H1 (cell line): ENCODE measurements at regions not wholly inside any gene's neighbourhood (a gene's known extent, or its start where the extent isn't known, plus 50 kb on each side); places are given as distances from the start of the nearest gene placed in this dataset.

ENCODE experiments used
- CTCF ChIA-PET: fragments of 300-600 bp; sonication (Branson Sonifier 250); formaldehyde crosslinking; loops from one replicate; lab custom pipeline; 2021; ENCODE audit not compliant: partially characterized antibody; lab: Charles Lee
- POLR2A ChIA-PET: fragments of 300-600 bp; sonication (Branson Sonifier 250); formaldehyde crosslinking; loops from one replicate; lab custom pipeline; 2021; ENCODE audit warnings: inconsistent platforms; ENCODE audit not compliant: partially characterized antibody; lab: Charles Lee
- DNase-seq, 2 experiments: peaks; one replicate each; pipeline versions ENCODE4 v3.0.0 to v3.0.0-alpha.2; 2010 to 2022; ENCODE audit warnings: low spot score in 2 of 2, low read depth in 1 of 2, mixed read lengths in 1 of 2
- FAIRE-seq: peaks from 2 replicates; lab custom pipeline; 2011; peaks lifted over from hg19 to GRCh38; lab: Jason Lieb, UNC
- H2AFZ ChIP-seq: 2 replicates; pipeline ENCODE4 v1.8.1; 2012; ENCODE audit warnings: low read length, inconsistent platforms
- H2AK5ac ChIP-seq: 2 replicates; pipeline ENCODE4 v1.6.1; 2013; ENCODE audit warnings: low read depth, low read length
- H2BK120ac ChIP-seq: replicated peaks from 2 replicates; pipeline ENCODE3; 2013; ENCODE audit warnings: low read depth, low read length, inconsistent platforms
- H2BK12ac ChIP-seq: 2 replicates; pipeline ENCODE4 v1.6.1; 2013; ENCODE audit warnings: low read depth, low read length
- H2BK15ac ChIP-seq: 2 replicates; pipeline ENCODE4 v1.6.1; 2013; ENCODE audit warnings: low read length
- H2BK20ac ChIP-seq: 2 replicates; pipeline ENCODE4 v1.6.1; 2013; ENCODE audit warnings: low read length
- H2BK5ac ChIP-seq: 2 replicates; pipeline ENCODE4 v1.6.1; 2013; ENCODE audit warnings: low read depth, low read length
- H3K14ac ChIP-seq: 2 replicates; pipeline ENCODE4 v1.6.1; 2013; ENCODE audit warnings: inconsistent platforms; ENCODE audit not compliant: insufficient read length
- H3K18ac ChIP-seq: 2 replicates; pipeline ENCODE4 v1.6.1; 2013; ENCODE audit warnings: low read length; ENCODE audit errors: extremely low read depth
- H3K23ac ChIP-seq: 2 replicates; pipeline ENCODE4 v1.6.1; 2013; ENCODE audit warnings: inconsistent platforms; ENCODE audit not compliant: insufficient read length
- H3K23me2 ChIP-seq: 2 replicates; pipeline ENCODE4 v1.6.1; 2013; ENCODE audit warnings: low read depth, low read length
- H3K27ac ChIP-seq: 2 replicates; pipeline ENCODE4 v1.6.1; 2011; ENCODE audit warnings: low read depth, low read length, inconsistent platforms
- H3K27me3 ChIP-seq, 4 experiments: replicated peaks in 1 of 4; 1 replicate in 1 of 4; 2 replicates in 3 of 4; pipeline versions ENCODE4 v1.6.1 to v1.8.1; 2011 to 2013; ENCODE audit warnings: low read length in 3 of 4, mild to moderate bottlenecking in 3 of 4, inconsistent platforms in 2 of 4, mixed read lengths in 2 of 4, moderate library complexity in 1 of 4; ENCODE audit not compliant: control insufficient read depth in 3 of 4, insufficient read depth in 3 of 4; ENCODE audit errors: extremely low read depth in 1 of 4
- H3K36me3 ChIP-seq, 4 experiments: 2 replicates each; pipeline versions ENCODE4 v1.6.1 to v1.8.1; 2011 to 2013; ENCODE audit warnings: mild to moderate bottlenecking in 4 of 4, low read length in 3 of 4, moderate library complexity in 2 of 4, control low read depth in 1 of 4, inconsistent platforms in 1 of 4; ENCODE audit not compliant: insufficient read depth in 4 of 4, control insufficient read depth in 2 of 4
- H3K4ac ChIP-seq: replicated peaks from 2 replicates; pipeline ENCODE3; 2013; ENCODE audit warnings: low read length, low read depth, mixed read lengths, inconsistent platforms; ENCODE audit not compliant: insufficient read length
- H3K4me1 ChIP-seq, 4 experiments: replicated peaks in 1 of 4; 1 replicate in 1 of 4; 2 replicates in 3 of 4; pipeline versions ENCODE4 v1.6.1 to v1.8.1; 2011 to 2013; ENCODE audit warnings: low read length in 3 of 4, inconsistent platforms in 2 of 4, mixed read lengths in 1 of 4; ENCODE audit not compliant: insufficient read depth in 4 of 4, control insufficient read depth in 3 of 4
- H3K4me2 ChIP-seq, 2 experiments: 2 replicates each; pipeline versions ENCODE4 v1.6.1 to v1.8.1; 2011 to 2013; ENCODE audit warnings: low read depth in 2 of 2, low read length in 2 of 2, control low read depth in 1 of 2, inconsistent platforms in 1 of 2, mild to moderate bottlenecking in 1 of 2; ENCODE audit not compliant: insufficient read depth in 1 of 2
- H3K4me3 ChIP-seq, 4 experiments: fragments of 200-600, 300-600 bp in 1 of 4; sonication (generic), shearing (Covaris generic), sonication (Bioruptor Twin) in 1 of 4; 2 replicates each; pipeline versions ENCODE4 v1.5.1 to v1.8.1; 2011 to 2016; ENCODE audit warnings: low read length in 4 of 4, low read depth in 3 of 4, control low read depth in 2 of 4, inconsistent platforms in 2 of 4, mild to moderate bottlenecking in 2 of 4, mixed read lengths in 1 of 4, moderate library complexity in 1 of 4; ENCODE audit not compliant: insufficient read depth in 2 of 4; ENCODE audit errors: extremely low read depth in 1 of 4
- H3K56ac ChIP-seq: replicated peaks from 2 replicates; pipeline ENCODE3; 2013; ENCODE audit warnings: low read depth, mild to moderate bottlenecking, mixed read lengths, low read length, inconsistent platforms; ENCODE audit not compliant: insufficient read length
- H3K79me1 ChIP-seq: 2 replicates; pipeline ENCODE4 v1.6.1; 2013; ENCODE audit warnings: low read depth, low read length, control low read depth
- H3K79me2 ChIP-seq, 2 experiments: 2 replicates each; pipeline versions ENCODE4 v1.6.1 to v1.8.1; 2012 to 2013; ENCODE audit warnings: low read length in 2 of 2, mild to moderate bottlenecking in 2 of 2, inconsistent platforms in 1 of 2; ENCODE audit not compliant: insufficient read depth in 2 of 2, control insufficient read depth in 1 of 2
- H3K9ac ChIP-seq, 4 experiments: replicated peaks in 1 of 4; 1 replicate in 1 of 4; 2 replicates in 3 of 4; pipeline versions ENCODE4 v1.6.1 to v1.8.1; 2011 to 2013; ENCODE audit warnings: low read depth in 3 of 4, low read length in 3 of 4, control low read depth in 2 of 4, mild to moderate bottlenecking in 2 of 4, moderate library complexity in 2 of 4, inconsistent platforms in 1 of 4; ENCODE audit errors: extremely low read depth in 1 of 4
- H3K9me3 ChIP-seq, 2 experiments: 2 replicates each; pipeline versions ENCODE4 v1.6.1 to v1.8.1; 2012 to 2013; ENCODE audit warnings: mild to moderate bottlenecking in 2 of 2, moderate library complexity in 2 of 2, control low read depth in 1 of 2, inconsistent platforms in 1 of 2, low read depth in 1 of 2, low read length in 1 of 2, mixed read lengths in 1 of 2; ENCODE audit not compliant: insufficient read depth in 2 of 2
- H4K20me1 ChIP-seq, 2 experiments: replicated peaks in 1 of 2; 2 replicates each; pipeline versions ENCODE3 to v1.8.1; 2011 to 2013; ENCODE audit warnings: inconsistent platforms in 2 of 2, low read length in 2 of 2, mild to moderate bottlenecking in 1 of 2; ENCODE audit not compliant: insufficient read depth in 2 of 2, control insufficient read depth in 1 of 2
- H4K5ac ChIP-seq: 2 replicates; pipeline ENCODE4 v1.6.1; 2013; ENCODE audit warnings: low read length, low read depth, mixed read lengths, inconsistent platforms; ENCODE audit not compliant: insufficient read length
- H4K8ac ChIP-seq: 2 replicates; pipeline ENCODE4 v1.8.0; 2013; ENCODE audit warnings: mild to moderate bottlenecking, moderate library complexity, low read length, inconsistent platforms; ENCODE audit not compliant: insufficient read depth; ENCODE audit errors: extremely low read depth
- H4K91ac ChIP-seq: replicated peaks from 2 replicates; pipeline ENCODE3; 2013; ENCODE audit warnings: low read length, mixed read lengths, inconsistent platforms; ENCODE audit not compliant: insufficient read length
- CTBP2 ChIP-seq: IDR thresholded peaks from 2 replicates; pipeline ENCODE4 v1.7.0; 2011; ENCODE audit warnings: borderline replicate concordance, mild to moderate bottlenecking, moderate library complexity, mixed read lengths, low read length; ENCODE audit not compliant: insufficient read depth, insufficient read length
- NANOG ChIP-seq: IDR thresholded peaks from 2 replicates; pipeline ENCODE4 v1.6.1; 2011; ENCODE audit warnings: low read length, low read depth, mild to moderate bottlenecking, inconsistent platforms; ENCODE audit not compliant: insufficient read depth, poor library complexity, severe bottlenecking
- NRF1 ChIP-seq: IDR thresholded peaks from 2 replicates; pipeline ENCODE4 v1.6.1; 2011; ENCODE audit warnings: mild to moderate bottlenecking, low read depth, low read length, improper control_type of control experiment
- RBBP5 ChIP-seq: IDR thresholded peaks from 2 replicates; pipeline ENCODE4 v1.7.1; 2012; ENCODE audit warnings: low read depth, mild to moderate bottlenecking, inconsistent platforms, low read length, moderate library complexity, borderline replicate concordance
- SAP30 ChIP-seq: fragments of 300-600 bp; sonication (generic); IDR thresholded peaks from 2 replicates; pipeline ENCODE4 v1.7.1; 2012; ENCODE audit warnings: low read length, moderate library complexity, mild to moderate bottlenecking, inconsistent platforms; ENCODE audit not compliant: insufficient read depth, insufficient replicate concordance
- SIN3A ChIP-seq, 2 experiments: IDR thresholded peaks in 1 of 2; conservative IDR thresholded peaks in 1 of 2; 2 replicates each; pipeline ENCODE4 v1.6.1; 2011 to 2012; ENCODE audit warnings: low read length in 2 of 2, improper control_type of control experiment in 1 of 2, low read depth in 1 of 2, mild to moderate bottlenecking in 1 of 2
- WGBS, 2 experiments: shearing (Covaris generic) in 1 of 2; methylation state at CpG; one replicate each; pipeline versions ENCODE4 v1.1.6 to v1.1.7; 2013 to 2015; ENCODE audit warnings: low lambda C conversion rate in 2 of 2, mixed read lengths in 2 of 2, inconsistent platforms in 1 of 2, low coverage in 1 of 2, missing lambda C conversion rate in 1 of 2; ENCODE audit not compliant: insufficient replicate concordance in 2 of 2, insufficient coverage in 1 of 2, insufficient read length in 1 of 2; ENCODE audit errors: extremely low coverage in 1 of 2, missing lambda C conversion rate in 1 of 2; 5-methylcytosine and 5-hydroxymethylcytosine counted together
- TF ChIP-seq, protein P1 (sequence below): IDR thresholded peaks from 2 replicates; pipeline ENCODE4 v1.6.1; 2012; ENCODE audit warnings: low read length, inconsistent platforms

DNA sequence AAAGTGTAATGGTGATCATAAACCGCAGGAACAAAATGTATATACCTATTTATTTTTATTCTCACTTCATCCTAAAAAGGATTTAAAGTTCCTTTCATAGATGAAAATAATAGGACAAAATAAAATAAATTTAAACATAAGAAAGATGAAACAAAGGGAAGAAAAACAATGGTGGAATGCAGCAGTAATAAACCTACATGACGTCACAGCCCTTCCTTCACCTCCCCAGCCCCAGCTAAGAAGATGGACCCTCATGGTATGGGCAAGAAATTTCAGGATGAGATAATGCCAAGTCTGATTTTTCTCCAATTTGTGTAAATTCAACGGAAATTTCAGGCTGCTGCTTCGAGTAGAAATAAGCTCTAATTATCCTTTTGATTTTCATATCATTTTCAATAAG lies 381.0 kb downstream of the LRIG3 start:
- no peak for TF ChIP-seq CTBP2
- TF ChIP-seq, protein P1, sequence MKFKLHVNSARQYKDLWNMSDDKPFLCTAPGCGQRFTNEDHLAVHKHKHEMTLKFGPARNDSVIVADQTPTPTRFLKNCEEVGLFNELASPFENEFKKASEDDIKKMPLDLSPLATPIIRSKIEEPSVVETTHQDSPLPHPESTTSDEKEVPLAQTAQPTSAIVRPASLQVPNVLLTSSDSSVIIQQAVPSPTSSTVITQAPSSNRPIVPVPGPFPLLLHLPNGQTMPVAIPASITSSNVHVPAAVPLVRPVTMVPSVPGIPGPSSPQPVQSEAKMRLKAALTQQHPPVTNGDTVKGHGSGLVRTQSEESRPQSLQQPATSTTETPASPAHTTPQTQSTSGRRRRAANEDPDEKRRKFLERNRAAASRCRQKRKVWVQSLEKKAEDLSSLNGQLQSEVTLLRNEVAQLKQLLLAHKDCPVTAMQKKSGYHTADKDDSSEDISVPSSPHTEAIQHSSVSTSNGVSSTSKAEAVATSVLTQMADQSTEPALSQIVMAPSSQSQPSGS = no peak
- TF ChIP-seq SAP30 = no peak
- TF ChIP-seq SIN3A (conservative IDR thresholded peaks at IDR 0.05 in 1 of 2, IDR thresholded peaks at IDR 0.05 in 1 of 2; ENCODE audit: low read depth in 1 of 2, low read length in 2 of 2) = no peak
- TF ChIP-seq NRF1 = no peak
- TF ChIP-seq NANOG = no peak
- no peak for TF ChIP-seq RBBP5
- CTCF ChIA-PET = interaction anchor here (0.6 to 4.7 kb wide), 21 partner anchors 14 to 625 kb away, joined by 3 to 44 read pairs (median 3); no protein-coding TSS in a partner anchor
- Histone ChIP-seq H2AK5ac (no peak overlapping the region; the same call in 1 of the 2 replicates), H3K9ac (peak overlapping the region in 1 of 4 experiments; percentile 34; a peak in 1 of 7 replicates), H2BK120ac (no peak overlapping the region), H2AFZ (no peak overlapping the region), H3K4me2 (no peak overlapping the region), H3K4me3 (no peak overlapping the region), H3K56ac (no peak overlapping the region), H3K9me3 (no peaks in the 10 kb centered on the region), H3K27ac (no peak overlapping the region), H3K23me2 (no peaks in the 10 kb centered on the region), H3K18ac (no peak overlapping the region), H4K91ac (no peak overlapping the region), H2BK20ac (no peak overlapping the region), H2BK12ac (no peak overlapping the region), H4K8ac (no peak overlapping the region), H3K14ac (no peak overlapping the region), H4K5ac (no peak overlapping the region), H4K20me1 (no peaks in the 10 kb centered on the region), H3K79me2 (no peaks in the 10 kb centered on the region), H2BK15ac (no peak overlapping the region), H3K79me1 (no peaks in the 10 kb centered on the region), H3K36me3 (no peaks in the 10 kb centered on the region), H3K4me1 (peaks cover 0 to 4% (median 1%) of the 10 kb centered on the region in 4 experiments; a peak in 3 of 7 replicates), H3K27me3 (no peaks in the 10 kb centered on the region), H3K4ac (no peak overlapping the region), H2BK5ac (no peak overlapping the region), H3K23ac (no peak overlapping the region)
- whole genome bisulfite sequencing, 2 experiments = 92% methylated on average over 4 of the region's 4 CpGs; no CpG with 5 or more reads in 1 of the 2 experiments
- FAIRE-seq (no peak), DNase-seq (no peak)
- POLR2A ChIA-PET = no interaction called here
